NT2/D1 (cell line): ENCODE measurements at regions not wholly inside any gene's neighbourhood (a gene's known extent, or its start where the extent isn't known, plus 50 kb on each side); places are given as distances from the start of the nearest gene placed in this dataset.

Experiments
- YY1 ChIP-seq: IDR thresholded peaks from 2 replicates; pipeline ENCODE4 v1.6.1; 2011; ENCODE audit not compliant: insufficient read length, insufficient read depth
- ZNF274 ChIP-seq: IDR thresholded peaks from 2 replicates; pipeline ENCODE4 v1.6.1; 2011; ENCODE audit warnings: mild to moderate bottlenecking, low read depth, low read length

GRCh38 chr6:4362326-4362725 is 227.0 kb upstream of the ECI2 start:
- no peak for TF ChIP-seq YY1
- no peak for TF ChIP-seq ZNF274
